ENCODE measurements at regions not wholly inside any gene's neighbourhood (a gene's known extent, or its start where the extent isn't known, plus 50 kb on each side); places are given as distances from the start of the nearest gene placed in this dataset.
"Not testable (repeated sequence)": the region's sequence is repeated elsewhere in the genome, so short reads cannot be mapped to it uniquely, and the experiment has no call there.

GRCh38 chr3:177705976-177706823, 508.9 kb upstream of the TBL1XR1 start:
- no peak for DNase-seq (ENCODE audit: low read depth in 2 of 2)

- DNase-seq (ENCODE audit: low read depth in 2 of 2): not testable (repeated sequence)
Measured at GRCh38 chr3:177709470-177709869, 512.2 kb upstream of the TBL1XR1 start.

- DNase-seq (ENCODE audit: low read depth in 2 of 2): no peak
Measured at GRCh38 chr3:177710506-177710905, 513.2 kb upstream of the TBL1XR1 start.

DNA sequence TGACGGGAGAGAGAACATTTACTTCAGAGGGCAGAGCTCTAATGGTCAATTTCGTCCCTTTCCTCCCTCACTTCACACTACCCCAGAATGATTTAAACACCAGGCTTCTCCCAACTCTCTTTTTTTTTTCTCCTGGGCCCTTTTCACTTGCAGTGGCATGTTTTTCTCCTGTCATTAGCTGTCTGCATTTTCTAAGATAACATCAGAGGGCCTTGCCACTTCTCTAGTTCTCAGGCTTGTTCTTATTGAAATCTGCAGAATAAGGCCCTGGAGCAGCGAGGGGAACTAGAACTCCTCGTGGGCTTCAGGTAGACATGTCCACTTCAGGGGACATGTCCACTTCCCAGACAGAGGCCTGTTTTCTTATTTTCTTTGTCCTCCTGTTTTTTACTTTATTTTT, 514.4 kb upstream of the TBL1XR1 start:
- no peak for DNase-seq (ENCODE audit: low read depth in 2 of 2)

DNA sequence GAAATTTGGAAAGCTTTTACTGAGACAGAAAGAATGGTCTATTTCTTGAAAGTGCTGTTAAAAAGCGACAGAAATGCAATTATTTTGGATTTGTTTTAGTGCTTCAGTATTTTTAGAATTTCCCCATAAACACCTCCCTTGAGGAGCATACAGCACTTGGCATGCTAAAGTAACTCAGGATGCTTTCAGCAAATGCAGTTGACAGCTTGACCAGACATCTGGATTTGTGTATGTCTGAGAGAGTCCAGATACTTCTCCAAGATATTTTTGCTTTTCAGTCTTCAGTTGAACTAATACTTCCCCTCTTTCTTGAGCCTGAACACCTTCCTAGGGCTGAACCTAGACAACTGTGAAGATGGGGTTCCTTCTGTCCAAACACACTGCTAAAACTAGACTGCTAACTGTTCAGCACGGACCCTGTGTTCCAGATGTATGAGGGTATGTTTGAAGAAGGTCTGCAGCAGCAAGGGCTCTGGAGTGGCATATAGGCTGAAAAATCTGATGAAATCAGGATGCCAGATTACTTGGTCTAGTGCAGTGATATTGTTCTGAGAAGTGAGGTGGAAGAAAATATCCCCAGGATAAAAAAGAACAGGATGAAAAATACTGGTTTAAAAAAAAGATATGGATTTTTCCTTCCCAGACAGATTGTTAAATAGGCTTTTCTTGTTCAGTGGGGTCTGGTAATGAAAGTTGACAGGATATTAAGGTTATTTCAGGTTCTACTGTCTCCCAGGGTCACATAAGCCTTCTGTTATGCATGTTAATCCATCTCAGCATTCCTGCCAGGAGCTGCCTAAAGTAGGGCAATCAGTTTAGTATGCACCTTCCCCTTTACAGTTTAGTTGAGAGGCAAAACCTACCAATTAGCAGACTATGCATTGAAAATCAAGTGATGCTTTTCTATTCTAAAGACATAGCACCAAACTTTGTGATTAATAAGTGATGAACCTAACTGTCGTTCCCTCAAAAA, 516.9 kb upstream of the TBL1XR1 start:
- DNase-seq (ENCODE audit: low read depth in 2 of 2): no peak

DNA sequence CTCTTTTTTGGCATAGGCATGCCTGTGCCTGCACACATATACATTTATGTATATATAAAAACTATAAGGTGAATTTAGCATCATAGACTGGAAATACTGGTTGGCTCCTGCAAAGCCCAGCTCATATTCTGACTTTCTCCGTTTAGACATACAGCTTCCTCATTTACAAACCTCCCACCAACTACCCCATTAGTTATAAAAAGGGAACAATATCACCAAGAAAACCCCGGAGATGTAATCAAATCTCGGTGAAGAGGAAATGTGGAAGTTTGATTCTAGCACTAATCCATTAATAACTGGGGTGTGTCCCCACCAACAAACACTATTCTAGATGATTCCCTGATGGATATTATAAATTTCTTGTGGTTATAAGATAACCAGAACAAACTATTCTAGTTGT, 517.7 kb upstream of the TBL1XR1 start:
- DNase-seq (ENCODE audit: low read depth in 2 of 2): no peak

- no peak for DNase-seq (ENCODE audit: low read depth in 2 of 2)
Measured at GRCh38 chr3:177715980-177716379, 518.7 kb upstream of the TBL1XR1 start.

DNA sequence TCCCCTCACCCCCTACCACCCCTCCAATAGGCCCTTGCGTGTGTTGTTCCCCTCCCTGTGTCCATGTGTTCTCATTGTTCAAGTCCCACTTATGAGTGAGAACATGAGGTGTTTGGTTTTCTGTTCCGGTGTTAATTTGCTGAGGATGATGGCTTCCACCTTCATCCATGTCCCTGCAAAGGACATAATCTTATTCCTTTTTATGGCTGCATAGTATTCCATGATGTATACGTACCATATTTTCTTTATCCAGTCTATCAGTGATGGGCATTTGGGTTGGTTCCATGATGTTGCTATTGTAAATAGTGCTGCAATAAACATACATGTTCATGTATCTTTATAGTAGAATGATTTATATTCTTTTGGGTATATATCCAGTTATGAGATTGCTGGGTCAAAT, 523.6 kb upstream of the TBL1XR1 start:
- not testable (repeated sequence) for DNase-seq (ENCODE audit: low read depth in 2 of 2)

GRCh38 chr3:177721864-177722785, 524.8 kb upstream of the TBL1XR1 start:
- no peak for DNase-seq (ENCODE audit: low read depth in 2 of 2)

- DNase-seq (ENCODE audit: low read depth in 2 of 2): no peak
Measured at GRCh38 chr3:177724020-177724638, 526.8 kb upstream of the TBL1XR1 start.

DNA sequence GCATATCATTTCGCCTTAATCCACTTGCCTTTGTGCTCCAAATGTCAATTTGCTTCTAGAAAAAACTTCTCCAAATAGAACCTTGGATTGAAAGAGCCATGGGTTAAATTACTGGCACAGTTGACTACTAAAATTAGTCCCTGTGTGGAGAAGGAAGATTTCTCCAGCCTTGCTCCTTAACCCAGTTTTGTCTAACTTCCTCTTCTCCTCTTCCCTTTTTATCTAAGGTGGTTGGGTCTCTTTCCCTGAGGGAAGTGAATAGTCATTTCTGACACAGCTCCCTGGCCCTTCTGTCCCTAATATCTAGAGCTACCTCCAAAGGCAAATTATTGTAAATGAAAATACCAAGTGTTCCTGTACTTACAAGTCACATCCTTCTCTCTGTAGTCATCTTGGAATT, 527.9 kb upstream of the TBL1XR1 start:
- DNase-seq (ENCODE audit: low read depth in 2 of 2): no peak

DNA sequence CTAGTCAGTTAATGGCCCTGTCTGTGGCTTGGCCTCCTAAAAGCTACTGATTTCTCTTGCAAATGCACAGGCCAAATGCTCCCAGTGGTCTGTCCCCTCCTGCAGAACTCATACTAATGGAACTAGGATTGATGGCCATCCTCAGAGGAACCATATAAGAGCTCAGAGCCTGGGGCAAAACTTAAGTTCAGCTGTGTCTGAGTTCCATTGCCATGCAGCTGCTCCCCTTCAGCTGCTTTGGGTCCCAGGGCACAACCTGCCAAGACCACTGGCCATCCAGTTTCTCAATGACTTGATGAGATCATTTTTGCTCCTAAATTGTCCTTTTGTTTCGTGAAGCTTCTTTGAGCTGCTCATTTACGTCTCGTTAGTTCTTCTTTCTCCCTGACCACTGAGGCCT, 529.5 kb upstream of the TBL1XR1 start:
- DNase-seq (ENCODE audit: low read depth in 2 of 2): no peak

DNA sequence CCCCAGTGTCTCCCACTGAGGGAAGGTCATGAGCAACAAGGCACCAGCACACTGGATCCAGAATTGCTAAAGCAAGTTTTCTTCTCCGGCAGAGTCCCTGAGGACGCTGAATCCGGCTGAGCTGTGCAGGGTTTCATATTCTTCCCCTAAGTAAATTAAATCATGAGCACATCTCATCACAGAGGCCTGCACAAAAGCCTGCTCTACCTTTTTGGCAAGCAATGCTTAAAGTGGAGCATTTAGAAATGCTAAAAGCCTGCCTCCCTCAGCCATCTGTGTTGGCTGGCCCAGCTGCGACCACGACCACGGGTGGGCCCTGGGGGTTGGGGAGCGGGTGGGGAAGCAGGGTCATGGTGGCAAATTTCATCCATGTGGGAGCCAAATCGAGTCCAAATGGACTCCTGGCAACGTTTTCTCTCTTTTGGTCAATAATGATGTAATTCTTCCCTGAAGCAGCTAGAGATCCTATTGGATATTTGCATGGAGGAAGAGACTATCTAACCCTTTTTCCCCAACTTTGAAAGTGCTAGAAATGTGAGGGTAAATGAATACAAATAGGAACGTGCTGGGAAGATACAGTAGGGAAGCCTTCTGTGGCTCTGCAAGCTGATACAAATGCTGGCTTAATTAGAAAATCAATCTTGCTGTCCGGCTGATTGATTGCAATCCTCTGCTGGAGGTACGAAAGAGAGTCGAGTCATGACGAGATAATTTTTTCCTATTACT, 532.8 kb upstream of the TBL1XR1 start:
- DNase-seq (ENCODE audit: low read depth in 2 of 2): no peak

DNA sequence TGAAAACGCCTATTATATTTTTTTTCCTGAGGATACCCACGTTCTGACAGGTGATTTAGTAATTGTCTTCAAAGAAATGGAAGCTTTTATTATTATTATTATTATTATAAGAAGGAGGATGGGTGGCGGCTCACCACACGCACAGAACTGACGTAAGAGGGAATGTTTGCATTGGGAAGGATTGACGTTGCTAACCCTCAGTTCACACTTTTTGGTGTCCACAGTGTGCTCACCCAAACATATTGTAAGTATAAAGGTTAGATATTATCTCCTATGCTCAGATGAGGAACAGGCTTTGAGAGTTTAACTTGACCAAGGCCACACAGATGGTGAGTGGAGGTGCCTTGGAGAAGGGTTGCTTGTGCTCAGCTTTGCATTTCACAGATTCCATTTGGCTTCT, 533.5 kb upstream of the TBL1XR1 start:
- DNase-seq (ENCODE audit: low read depth in 2 of 2): no peak

DNA sequence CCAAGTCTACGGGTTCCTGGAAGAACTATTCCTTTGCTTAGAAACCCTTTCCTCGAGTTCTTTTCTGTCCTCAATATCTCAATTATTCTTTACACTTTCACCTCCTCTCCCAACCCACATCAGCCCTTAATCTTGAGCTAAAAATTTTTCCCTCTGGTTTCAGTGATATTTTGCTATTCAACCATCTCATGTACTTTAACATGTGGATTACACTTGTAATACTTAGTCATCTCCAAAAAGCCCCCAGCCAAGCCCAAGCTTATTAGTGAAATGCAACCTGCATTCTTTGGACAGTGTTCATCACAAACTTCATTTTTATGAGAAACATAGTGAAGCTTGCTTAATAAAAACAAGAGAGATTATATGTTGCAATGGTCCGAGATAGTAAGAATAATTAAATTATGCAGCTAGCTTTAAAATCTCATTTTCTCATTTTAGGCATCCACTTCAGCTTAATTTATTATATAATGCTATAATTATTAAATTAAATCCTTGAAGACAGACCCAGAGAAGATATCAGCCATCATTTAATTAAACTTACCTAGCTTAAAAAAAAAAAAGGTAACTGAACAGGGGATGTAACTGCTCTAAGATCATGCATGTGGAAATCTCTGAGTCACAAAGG, 534.5 kb upstream of the TBL1XR1 start:
- DNase-seq (ENCODE audit: low read depth in 2 of 2): no peak

GRCh38 chr3:177733233-177733632, 536.0 kb upstream of the TBL1XR1 start:
- no peak for DNase-seq (ENCODE audit: low read depth in 2 of 2)

- no peak for DNase-seq (ENCODE audit: low read depth in 2 of 2)
Measured at GRCh38 chr3:177733936-177734335, 536.7 kb upstream of the TBL1XR1 start.

- DNase-seq (ENCODE audit: low read depth in 2 of 2): no peak
Measured at GRCh38 chr3:177735431-177735830, 538.1 kb upstream of the TBL1XR1 start.

DNA sequence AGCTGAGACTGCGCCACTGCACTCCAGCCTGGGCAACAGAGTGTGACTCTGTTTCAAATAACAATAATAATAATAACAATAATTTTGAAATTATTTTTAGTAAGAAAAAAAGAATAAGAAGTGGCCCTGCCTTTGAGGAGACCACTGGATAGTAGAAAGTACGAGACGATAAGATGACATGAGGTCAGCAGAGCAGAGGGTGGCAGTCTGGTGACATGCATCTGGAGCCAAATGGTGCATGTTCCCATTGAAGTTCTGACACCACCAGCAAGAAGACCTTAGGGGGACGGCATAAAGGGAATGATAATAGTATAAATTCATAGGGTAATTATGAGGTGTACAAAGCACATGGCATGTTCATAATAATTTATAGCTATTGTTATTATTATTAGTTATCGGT, 542.2 kb upstream of the TBL1XR1 start:
- no peak for DNase-seq (ENCODE audit: low read depth in 2 of 2)

DNA sequence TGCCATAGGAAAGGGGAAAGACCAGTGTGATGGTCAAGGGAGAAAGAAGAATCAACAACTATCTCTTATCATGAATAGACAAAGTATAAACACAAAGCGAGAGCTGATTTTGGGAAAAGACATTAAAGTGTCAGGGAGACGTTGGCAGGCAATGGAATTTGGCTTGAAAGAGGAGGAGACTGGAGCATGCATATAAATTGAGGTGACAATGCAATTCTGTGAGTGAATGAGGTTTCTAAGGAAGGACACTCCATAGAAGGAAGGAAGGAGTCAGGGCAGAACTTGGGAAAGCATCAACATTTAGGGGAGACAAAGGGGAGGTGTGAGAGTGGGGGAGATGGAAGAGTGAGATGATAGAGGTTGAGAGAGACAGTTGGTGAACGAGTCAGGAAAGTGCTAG, 543.0 kb upstream of the TBL1XR1 start:
- DNase-seq (ENCODE audit: low read depth in 2 of 2): no peak
